HG03280 (cell line): ENCODE measurements at regions not wholly inside any gene's neighbourhood (a gene's known extent, or its start where the extent isn't known, plus 50 kb on each side); places are given as distances from the start of the nearest gene placed in this dataset.

Experiments
- ATAC-seq: cut with Tn5 transposase; IDR thresholded peaks from one replicate; pipeline ENCODE4 v1.9.1; 2021; ENCODE audit warnings: mild to moderate bottlenecking, moderate library complexity; ENCODE audit not compliant: unreplicated experiment

- no peak for ATAC-seq
Observed at GRCh38 chr13:31441800-31442510, 242.2 kb downstream of the B3GLCT start.

- no peak for ATAC-seq
Observed at GRCh38 chr13:31442571-31442970, 242.8 kb downstream of the B3GLCT start.

GRCh38 chr13:31444266-31444856 is 244.6 kb downstream of the B3GLCT start:
- ATAC-seq, result no peak

GRCh38 chr13:31452525-31452924 is 252.8 kb downstream of the B3GLCT start:
- ATAC-seq, result no peak

GRCh38 chr13:31455581-31455980 is 255.8 kb downstream of the B3GLCT start:
- ATAC-seq, result no peak

- ATAC-seq, result no peak
Observed at GRCh38 chr13:31456056-31456455, 256.3 kb downstream of the B3GLCT start.

GRCh38 chr13:31460061-31460460 is 260.3 kb downstream of the B3GLCT start:
- ATAC-seq, result no peak

GRCh38 chr13:31461923-31462322 is 262.1 kb downstream of the B3GLCT start:
- no peak for ATAC-seq

- ATAC-seq, result no peak
Observed at GRCh38 chr13:31462766-31463165, 263.0 kb downstream of the B3GLCT start.

- ATAC-seq, result no peak
Observed at GRCh38 chr13:31468114-31468902, 268.5 kb downstream of the B3GLCT start.

GRCh38 chr13:31469377-31469776 is 269.6 kb downstream of the B3GLCT start:
- ATAC-seq, result no peak

- ATAC-seq, result no peak
Observed at GRCh38 chr13:31476266-31476665, 263.1 kb upstream of the RXFP2 start.

GRCh38 chr13:31476753-31477152 is 262.6 kb upstream of the RXFP2 start:
- no peak for ATAC-seq

- ATAC-seq, result no peak
Observed at GRCh38 chr13:31477961-31478360, 261.4 kb upstream of the RXFP2 start.

GRCh38 chr13:31485183-31485582 is 254.1 kb upstream of the RXFP2 start:
- no peak for ATAC-seq

- no peak for ATAC-seq
Observed at GRCh38 chr13:31485651-31486051, 253.7 kb upstream of the RXFP2 start.

GRCh38 chr13:31495336-31495735 is 244.0 kb upstream of the RXFP2 start:
- ATAC-seq, result no peak

GRCh38 chr13:31499274-31499673 is 240.1 kb upstream of the RXFP2 start:
- no peak for ATAC-seq

GRCh38 chr13:31503626-31504025 is 235.7 kb upstream of the RXFP2 start:
- no peak for ATAC-seq

GRCh38 chr13:31504918-31505317 is 234.4 kb upstream of the RXFP2 start:
- ATAC-seq, result no peak

GRCh38 chr13:31512331-31512730 is 227.0 kb upstream of the RXFP2 start:
- ATAC-seq, result no peak

GRCh38 chr13:31514932-31515331 is 224.4 kb upstream of the RXFP2 start:
- ATAC-seq, result no peak
